ENCODE measurements at regions not wholly inside any gene's neighbourhood (a gene's known extent, or its start where the extent isn't known, plus 50 kb on each side); places are given as distances from the start of the nearest gene placed in this dataset.

GRCh38 chr3:186414735-186415419, 52.8 kb upstream of the DGKG start:
- Histone ChIP-seq H3K4me3 (ENCODE audit: low read depth, low read length) (no peak overlapping the region), H3K36me3 (ENCODE audit: control insufficient read depth, insufficient read depth, low read length) (no peaks in the 10 kb centered on the region), H3K27me3 (ENCODE audit: control insufficient read depth, insufficient read depth, low read length) (no peaks in the 10 kb centered on the region)
- no peak for TF ChIP-seq CTCF (IDR thresholded peaks at IDR 0.05; ENCODE audit: insufficient read depth, low read length, severe bottlenecking)
- DNase-seq (ENCODE audit: low read depth) = peak; percentile 50
- FAIRE-seq = peak; percentile 96

GRCh38 chr3:186413615-186414415, 51.8 kb upstream of the DGKG start:
- no peaks in the 10 kb centered on the region for H3K36me3 ChIP-seq (ENCODE audit: control insufficient read depth, insufficient read depth, low read length)
- no peak for TF ChIP-seq CTCF (IDR thresholded peaks at IDR 0.05; ENCODE audit: insufficient read depth, low read length, severe bottlenecking)
- H3K27me3 ChIP-seq (ENCODE audit: control insufficient read depth, insufficient read depth, low read length) = no peaks in the 10 kb centered on the region
- FAIRE-seq (no peak), DNase-seq (ENCODE audit: low read depth) (peak; percentile 30)
- no peak overlapping the region for H3K4me3 ChIP-seq (ENCODE audit: low read depth, low read length)

- H3K36me3 ChIP-seq (ENCODE audit: control insufficient read depth, insufficient read depth, low read length) = no peaks in the 10 kb centered on the region
- H3K4me3 ChIP-seq (ENCODE audit: low read depth, low read length) = no peak overlapping the region
- peak; percentile 59 for DNase-seq (ENCODE audit: low read depth)
- no peaks in the 10 kb centered on the region for H3K27me3 ChIP-seq (ENCODE audit: control insufficient read depth, insufficient read depth, low read length)
- no peak for FAIRE-seq
- no peak for TF ChIP-seq CTCF (IDR thresholded peaks at IDR 0.05; ENCODE audit: insufficient read depth, low read length, severe bottlenecking)
Observed at GRCh38 chr3:186411994-186412393, 50.0 kb upstream of the DGKG start.

Measured in bronchial epithelial cell (primary cell).